ENCODE measurements at regions not wholly inside any gene's neighbourhood (a gene's known extent, or its start where the extent isn't known, plus 50 kb on each side); places are given as distances from the start of the nearest gene placed in this dataset.

DNA sequence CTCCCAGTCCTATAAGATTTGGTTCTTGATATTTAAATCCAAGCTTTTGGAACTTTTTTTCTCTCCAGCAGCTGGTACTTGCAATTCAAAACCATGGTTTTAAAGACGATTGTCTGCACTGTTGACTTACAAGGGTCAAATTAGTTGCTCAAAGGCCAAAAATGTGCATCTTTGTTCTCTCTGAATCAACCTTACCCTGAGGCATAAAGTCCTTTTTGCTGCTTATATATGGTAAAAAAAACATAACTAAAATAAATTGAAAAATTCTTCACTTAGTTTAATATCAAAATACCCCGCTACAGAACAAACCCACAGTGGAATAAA, 592.7 kb downstream of the XIRP2 start:
- TF ChIP-seq, protein P1, sequence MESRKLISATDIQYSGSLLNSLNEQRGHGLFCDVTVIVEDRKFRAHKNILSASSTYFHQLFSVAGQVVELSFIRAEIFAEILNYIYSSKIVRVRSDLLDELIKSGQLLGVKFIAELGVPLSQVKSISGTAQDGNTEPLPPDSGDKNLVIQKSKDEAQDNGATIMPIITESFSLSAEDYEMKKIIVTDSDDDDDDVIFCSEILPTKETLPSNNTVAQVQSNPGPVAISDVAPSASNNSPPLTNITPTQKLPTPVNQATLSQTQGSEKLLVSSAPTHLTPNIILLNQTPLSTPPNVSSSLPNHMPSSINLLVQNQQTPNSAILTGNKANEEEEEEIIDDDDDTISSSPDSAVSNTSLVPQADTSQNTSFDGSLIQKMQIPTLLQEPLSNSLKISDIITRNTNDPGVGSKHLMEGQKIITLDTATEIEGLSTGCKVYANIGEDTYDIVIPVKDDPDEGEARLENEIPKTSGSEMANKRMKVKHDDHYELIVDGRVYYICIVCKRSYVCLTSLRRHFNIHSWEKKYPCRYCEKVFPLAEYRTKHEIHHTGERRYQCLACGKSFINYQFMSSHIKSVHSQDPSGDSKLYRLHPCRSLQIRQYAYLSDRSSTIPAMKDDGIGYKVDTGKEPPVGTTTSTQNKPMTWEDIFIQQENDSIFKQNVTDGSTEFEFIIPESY (IDR thresholded peaks at IDR 0.05), result no peak
- TF ChIP-seq, protein P2, sequence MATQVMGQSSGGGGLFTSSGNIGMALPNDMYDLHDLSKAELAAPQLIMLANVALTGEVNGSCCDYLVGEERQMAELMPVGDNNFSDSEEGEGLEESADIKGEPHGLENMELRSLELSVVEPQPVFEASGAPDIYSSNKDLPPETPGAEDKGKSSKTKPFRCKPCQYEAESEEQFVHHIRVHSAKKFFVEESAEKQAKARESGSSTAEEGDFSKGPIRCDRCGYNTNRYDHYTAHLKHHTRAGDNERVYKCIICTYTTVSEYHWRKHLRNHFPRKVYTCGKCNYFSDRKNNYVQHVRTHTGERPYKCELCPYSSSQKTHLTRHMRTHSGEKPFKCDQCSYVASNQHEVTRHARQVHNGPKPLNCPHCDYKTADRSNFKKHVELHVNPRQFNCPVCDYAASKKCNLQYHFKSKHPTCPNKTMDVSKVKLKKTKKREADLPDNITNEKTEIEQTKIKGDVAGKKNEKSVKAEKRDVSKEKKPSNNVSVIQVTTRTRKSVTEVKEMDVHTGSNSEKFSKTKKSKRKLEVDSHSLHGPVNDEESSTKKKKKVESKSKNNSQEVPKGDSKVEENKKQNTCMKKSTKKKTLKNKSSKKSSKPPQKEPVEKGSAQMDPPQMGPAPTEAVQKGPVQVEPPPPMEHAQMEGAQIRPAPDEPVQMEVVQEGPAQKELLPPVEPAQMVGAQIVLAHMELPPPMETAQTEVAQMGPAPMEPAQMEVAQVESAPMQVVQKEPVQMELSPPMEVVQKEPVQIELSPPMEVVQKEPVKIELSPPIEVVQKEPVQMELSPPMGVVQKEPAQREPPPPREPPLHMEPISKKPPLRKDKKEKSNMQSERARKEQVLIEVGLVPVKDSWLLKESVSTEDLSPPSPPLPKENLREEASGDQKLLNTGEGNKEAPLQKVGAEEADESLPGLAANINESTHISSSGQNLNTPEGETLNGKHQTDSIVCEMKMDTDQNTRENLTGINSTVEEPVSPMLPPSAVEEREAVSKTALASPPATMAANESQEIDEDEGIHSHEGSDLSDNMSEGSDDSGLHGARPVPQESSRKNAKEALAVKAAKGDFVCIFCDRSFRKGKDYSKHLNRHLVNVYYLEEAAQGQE (IDR thresholded peaks at IDR 0.05), result no peak
- TF ChIP-seq, protein P3, sequence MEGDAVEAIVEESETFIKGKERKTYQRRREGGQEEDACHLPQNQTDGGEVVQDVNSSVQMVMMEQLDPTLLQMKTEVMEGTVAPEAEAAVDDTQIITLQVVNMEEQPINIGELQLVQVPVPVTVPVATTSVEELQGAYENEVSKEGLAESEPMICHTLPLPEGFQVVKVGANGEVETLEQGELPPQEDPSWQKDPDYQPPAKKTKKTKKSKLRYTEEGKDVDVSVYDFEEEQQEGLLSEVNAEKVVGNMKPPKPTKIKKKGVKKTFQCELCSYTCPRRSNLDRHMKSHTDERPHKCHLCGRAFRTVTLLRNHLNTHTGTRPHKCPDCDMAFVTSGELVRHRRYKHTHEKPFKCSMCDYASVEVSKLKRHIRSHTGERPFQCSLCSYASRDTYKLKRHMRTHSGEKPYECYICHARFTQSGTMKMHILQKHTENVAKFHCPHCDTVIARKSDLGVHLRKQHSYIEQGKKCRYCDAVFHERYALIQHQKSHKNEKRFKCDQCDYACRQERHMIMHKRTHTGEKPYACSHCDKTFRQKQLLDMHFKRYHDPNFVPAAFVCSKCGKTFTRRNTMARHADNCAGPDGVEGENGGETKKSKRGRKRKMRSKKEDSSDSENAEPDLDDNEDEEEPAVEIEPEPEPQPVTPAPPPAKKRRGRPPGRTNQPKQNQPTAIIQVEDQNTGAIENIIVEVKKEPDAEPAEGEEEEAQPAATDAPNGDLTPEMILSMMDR (IDR thresholded peaks at IDR 0.05; ENCODE audit: low read depth, low read length, missing input control), result no peak
- TF ChIP-seq SP1 (IDR thresholded peaks at IDR 0.05) (no peak), GABPA (IDR thresholded peaks at IDR 0.05 in 1 of 2, conservative IDR thresholded peaks at IDR 0.05 in 1 of 2) (no peak), FOXA1 (IDR thresholded peaks at IDR 0.05) (no peak), JUND (IDR thresholded peaks at IDR 0.05) (no peak), RAD21 (IDR thresholded peaks at IDR 0.05) (no peak), YY1 (IDR thresholded peaks at IDR 0.05) (no peak), RXRA (IDR thresholded peaks at IDR 0.05) (no peak), EGR1 (IDR thresholded peaks at IDR 0.05; ENCODE audit: low read depth in 2 of 2) (no peak)
